A549 (cell line): ENCODE measurements at regions not wholly inside any gene's neighbourhood (a gene's known extent, or its start where the extent isn't known, plus 50 kb on each side); places are given as distances from the start of the nearest gene placed in this dataset.

Experiments
- ATAC-seq, 2 experiments: fragments of 200-7000 bp in 1 of 2; fragments of >200 bp in 1 of 2; cut with Nextera tagmentation in 1 of 2; cut with Tn5 transposase in 1 of 2; 3 replicates each; pipeline versions ENCODE4 v1.8.0 to v1.9.1; 2018 to 2020; ENCODE audit warnings: mild to moderate bottlenecking in 1 of 2, moderate library complexity in 1 of 2
- CTCF ChIA-PET: fragments of 300-600 bp; sonication (Branson Sonifier 250); formaldehyde crosslinking; extraction: SDS; loops from one replicate; lab custom pipeline; 2021; ENCODE audit warnings: antibody characterized with exemption, inconsistent platforms; lab: Yijun Ruan, JAX
- POLR2A ChIA-PET: fragments of 350-600 bp; formaldehyde crosslinking; extraction: SDS; loops from one replicate; lab custom pipeline; 2021; ENCODE audit warnings: antibody characterized with exemption, inconsistent platforms; lab: Yijun Ruan, JAX
- DNase-seq, 2 experiments: peaks; one replicate each; pipeline versions ENCODE4 v3.0.0 to v3.0.0-alpha.2; 2011 to 2016; ENCODE audit warnings: low read depth in 1 of 2, low spot score in 1 of 2
- FAIRE-seq: peaks from 2 replicates; lab custom pipeline; 2011; peaks lifted over from hg19 to GRCh38; lab: Jason Lieb, UNC
- H3K27ac ChIP-seq, 2 experiments: fragments of >200 bp; sonication (Bioruptor Twin); formaldehyde crosslinking; 3 replicates each; pipeline ENCODE4 v1.5.1; 2016 to 2017
- H3K4me1 ChIP-seq: fragments of >200 bp; sonication (Bioruptor Twin); formaldehyde crosslinking; 3 replicates; pipeline ENCODE4 v1.6.1; 2016
- H3K4me2 ChIP-seq: fragments of >200 bp; sonication (Bioruptor Twin); formaldehyde crosslinking; 3 replicates; pipeline ENCODE4 v1.6.1; 2016
- H3K4me3 ChIP-seq: fragments of >200 bp; sonication (Bioruptor Twin); formaldehyde crosslinking; 3 replicates; pipeline ENCODE4 v1.5.1; 2016
- H3K9me3 ChIP-seq: fragments of >200 bp; sonication (Bioruptor Twin); formaldehyde crosslinking; 3 replicates; pipeline ENCODE4 v1.6.1; 2016
- BCL3 ChIP-seq: fragments of >200 bp; sonication (Bioruptor Twin); formaldehyde crosslinking; IDR thresholded peaks from 3 replicates; pipeline ENCODE4 v1.6.1; 2016
- BHLHE40 ChIP-seq: IDR thresholded peaks from 2 replicates; pipeline ENCODE4 v1.6.1; 2012; ENCODE audit warnings: low read depth, low read length, inconsistent platforms
- CHD2 ChIP-seq: fragments of 150-350 bp; IDR thresholded peaks from 2 replicates; pipeline ENCODE4 v1.6.1; 2014; ENCODE audit warnings: low read length; ENCODE audit not compliant: partially characterized antibody
- CTCF ChIP-seq: fragments of >200 bp; sonication (Bioruptor Twin); formaldehyde crosslinking; IDR thresholded peaks from 3 replicates; pipeline ENCODE4 v1.5.1; 2016
- E2F6 ChIP-seq: IDR thresholded peaks from 2 replicates; pipeline ENCODE4 v1.6.1; 2012; ENCODE audit warnings: low read depth, borderline replicate concordance
- ELK1 ChIP-seq: fragments of 150-350 bp; IDR thresholded peaks from 2 replicates; pipeline ENCODE4 v1.6.1; 2014; ENCODE audit warnings: low read depth, mild to moderate bottlenecking, low read length
- HES2 ChIP-seq: fragments of >200 bp; sonication (Bioruptor Twin); formaldehyde crosslinking; IDR thresholded peaks from 2 replicates; pipeline ENCODE4 v1.6.1; 2016
- HEYL ChIP-seq: fragments of 250-450 bp; sonication (Bioruptor Pico); IDR thresholded peaks from 2 replicates; pipeline ENCODE4 v1.8.0; 2021; ENCODE audit warnings: mild to moderate bottlenecking, moderate library complexity
- HOXB13 ChIP-seq: fragments of 250-450 bp; sonication (Bioruptor Pico); IDR thresholded peaks from 2 replicates; pipeline ENCODE4 v1.5.0; 2020; ENCODE audit warnings: low read depth, mild to moderate bottlenecking, moderate library complexity
- JUN ChIP-seq, 2 experiments: fragments of >200 bp; sonication (Bioruptor Twin); formaldehyde crosslinking; IDR thresholded peaks; 2 replicates in 1 of 2; 3 replicates in 1 of 2; pipeline ENCODE4 v1.6.1; 2016 to 2017
- JUNB ChIP-seq: fragments of >200 bp; sonication (Bioruptor Twin); formaldehyde crosslinking; IDR thresholded peaks from 2 replicates; pipeline ENCODE4 v1.6.1; 2016
- KDM1A ChIP-seq: fragments of 200-600 bp; sonication (generic); IDR thresholded peaks from 2 replicates; pipeline ENCODE4 v1.6.1; 2016; ENCODE audit warnings: low read depth, mild to moderate bottlenecking
- MAX ChIP-seq: IDR thresholded peaks from 2 replicates; pipeline ENCODE4 v1.6.1; 2012
- MYC ChIP-seq: IDR thresholded peaks from 2 replicates; pipeline ENCODE4 v1.6.1; 2012; ENCODE audit warnings: mild to moderate bottlenecking, inconsistent platforms, low read length, improper control_type of control experiment, borderline replicate concordance
- RARB ChIP-seq: fragments of 250-450 bp; sonication (Bioruptor Pico); IDR thresholded peaks from 2 replicates; pipeline ENCODE4 v1.8.0; 2021; ENCODE audit warnings: mild to moderate bottlenecking, moderate library complexity
- REST ChIP-seq: fragments of 200-600 bp; sonication (generic); IDR thresholded peaks from 2 replicates; pipeline ENCODE4 v1.6.1; 2016; ENCODE audit warnings: antibody characterized with exemption, mild to moderate bottlenecking, moderate library complexity
- RNF2 ChIP-seq: fragments of 200-600 bp; sonication (generic); IDR thresholded peaks from 2 replicates; pipeline ENCODE4 v1.6.1; 2016; ENCODE audit warnings: low read depth, mild to moderate bottlenecking, antibody characterized with exemption, moderate library complexity, borderline replicate concordance
- ZC3H11A ChIP-seq: fragments of 450-650 bp; IDR thresholded peaks from 2 replicates; pipeline ENCODE4 v1.6.1; 2014; ENCODE audit warnings: antibody characterized with exemption, mild to moderate bottlenecking
- ZNF302 ChIP-seq: fragments of 250-450 bp; sonication (Bioruptor Pico); IDR thresholded peaks from 2 replicates; pipeline ENCODE4 v1.9.0; 2021; ENCODE audit warnings: inconsistent platforms, mild to moderate bottlenecking, moderate library complexity
- WGBS: methylation state at CpG from one replicate; pipeline ENCODE4 v1.1.6; 2017; ENCODE audit errors: missing lambda C conversion rate; 5-methylcytosine and 5-hydroxymethylcytosine counted together

- H3K4me3 ChIP-seq: no peak overlapping the region
- 61% methylated on average over 3 of the region's 3 CpGs for WGBS
- TF ChIP-seq RARB (CRISPR knock-in tag) (no peak), CHD2 (no peak), ELK1 (no peak)
- TF ChIP-seq, all 56 proteins: peak for 0
- ChIA-PET POLR2A (no interaction called here), CTCF (no interaction called here)
- no peaks in the 10 kb centered on the region for H3K4me1 ChIP-seq
- no peak for DNase-seq
- no peak for FAIRE-seq
- no peak for ATAC-seq
- no peak overlapping the region for H3K27ac ChIP-seq
- no peak overlapping the region for H3K4me2 ChIP-seq
- no peaks in the 10 kb centered on the region for H3K9me3 ChIP-seq
Observed at GRCh38 chr6:49087369-49087768, 375.7 kb downstream of the MMUT start.

- 34% methylated on average over 2 of the region's 2 CpGs for WGBS
- TF ChIP-seq E2F6 (no peak), MAX (no peak), HOXB13 (CRISPR knock-in tag) (no peak), JUNB (no peak), BHLHE40 (no peak), MYC (no peak), ZC3H11A (no peak), ZNF302 (no peak), REST (no peak), KDM1A (no peak), BCL3 (no peak), HEYL (no peak), ELK1 (no peak), CTCF (no peak), JUN (IDR thresholded peaks at IDR 0.05) (no peak), HES2 (no peak), RNF2 (no peak)
- CTCF ChIA-PET: no interaction called here
Observed at GRCh38 chr6:49082611-49083010, 380.4 kb downstream of the MMUT start.

More at GRCh38 chr6:49082611-49083010, 380.4 kb downstream of the MMUT start:
- Histone ChIP-seq H3K4me2 (no peak overlapping the region), H3K4me3 (no peak overlapping the region), H3K4me1 (no peaks in the 10 kb centered on the region), H3K27ac (no peak overlapping the region), H3K9me3 (no peaks in the 10 kb centered on the region)
- ATAC-seq (no peak), DNase-seq (no peak), FAIRE-seq (no peak)
- POLR2A ChIA-PET: no interaction called here
